H9 (cell line): ENCODE measurements at regions not wholly inside any gene's neighbourhood (a gene's known extent, or its start where the extent isn't known, plus 50 kb on each side); places are given as distances from the start of the nearest gene placed in this dataset.
"Not testable (repeated sequence)": the region's sequence is repeated elsewhere in the genome, so short reads cannot be mapped to it uniquely, and the experiment has no call there.

Experiments
- DNase-seq: peaks from one replicate; pipeline ENCODE4 v3.0.0-alpha.2; 2017
- H2AFZ ChIP-seq: one replicate; pipeline ENCODE4 v1.6.1; 2013; ENCODE audit warnings: mild to moderate bottlenecking, low read length, control low read depth, moderate library complexity
- H2AK5ac ChIP-seq: 2 replicates; pipeline ENCODE4 v1.6.1; 2013; ENCODE audit warnings: low read length, control low read depth, mixed read lengths; ENCODE audit not compliant: insufficient read length
- H2BK120ac ChIP-seq: one replicate; pipeline ENCODE4 v1.6.1; 2013; ENCODE audit warnings: low read depth, mild to moderate bottlenecking, low read length, control low read depth, inconsistent platforms; ENCODE audit not compliant: poor library complexity, severe bottlenecking
- H2BK12ac ChIP-seq: 2 replicates; pipeline ENCODE4 v1.6.1; 2013; ENCODE audit warnings: low read length, control low read depth, mixed read lengths, low read depth; ENCODE audit not compliant: insufficient read length
- H2BK15ac ChIP-seq: 2 replicates; pipeline ENCODE4 v1.6.1; 2013; ENCODE audit warnings: low read depth, low read length, control low read depth
- H2BK20ac ChIP-seq: one replicate; pipeline ENCODE4 v1.6.1; 2013; ENCODE audit warnings: low read depth, mild to moderate bottlenecking, low read length, control low read depth, inconsistent platforms; ENCODE audit not compliant: poor library complexity, severe bottlenecking
- H2BK5ac ChIP-seq: 2 replicates; pipeline ENCODE4 v1.6.1; 2013; ENCODE audit warnings: low read length, control low read depth, mixed read lengths; ENCODE audit not compliant: insufficient read length
- H3K14ac ChIP-seq: 2 replicates; pipeline ENCODE4 v1.6.1; 2013; ENCODE audit warnings: low read length, control low read depth; ENCODE audit not compliant: insufficient read depth
- H3K18ac ChIP-seq: 2 replicates; pipeline ENCODE4 v1.6.1; 2013; ENCODE audit warnings: low read depth, mild to moderate bottlenecking, mixed read lengths, low read length, control low read depth; ENCODE audit not compliant: insufficient read length
- H3K23ac ChIP-seq: 2 replicates; pipeline ENCODE4 v1.6.1; 2013; ENCODE audit warnings: low read length, control low read depth, mixed read lengths, low read depth; ENCODE audit not compliant: insufficient read length
- H3K23me2 ChIP-seq: 2 replicates; pipeline ENCODE4 v1.6.1; 2013; ENCODE audit warnings: low read depth, mild to moderate bottlenecking, mixed read lengths, low read length, control low read depth; ENCODE audit not compliant: insufficient read length, poor library complexity, severe bottlenecking
- H3K27ac ChIP-seq: 2 replicates; pipeline ENCODE4 v1.5.1; 2013; ENCODE audit warnings: low read length, control low read depth, mixed read lengths, low read depth; ENCODE audit not compliant: insufficient read length
- H3K27me3 ChIP-seq: 2 replicates; pipeline ENCODE4 v1.6.1; 2013; ENCODE audit warnings: low read length, control low read depth, inconsistent platforms; ENCODE audit not compliant: insufficient read depth
- H3K4ac ChIP-seq: 2 replicates; pipeline ENCODE4 v1.6.1; 2013; ENCODE audit warnings: low read depth, mild to moderate bottlenecking, control low read depth, inconsistent platforms, low read length, moderate library complexity
- H3K4me1 ChIP-seq: 2 replicates; pipeline ENCODE4 v1.6.1; 2013; ENCODE audit warnings: low read length, control low read depth, inconsistent platforms; ENCODE audit not compliant: insufficient read depth
- H3K4me2 ChIP-seq: 2 replicates; pipeline ENCODE4 v1.6.1; 2013; ENCODE audit warnings: low read length, control low read depth, mixed read lengths; ENCODE audit not compliant: insufficient read length, insufficient read depth
- H3K56ac ChIP-seq: 2 replicates; pipeline ENCODE4 v1.6.1; 2013; ENCODE audit warnings: low read depth, mild to moderate bottlenecking, mixed read lengths, low read length, control low read depth; ENCODE audit not compliant: insufficient read length
- H3K79me1 ChIP-seq: 2 replicates; pipeline ENCODE4 v1.6.1; 2013; ENCODE audit warnings: low read depth, mild to moderate bottlenecking, moderate library complexity, low read length, control low read depth, inconsistent platforms; ENCODE audit not compliant: insufficient read depth, poor library complexity, severe bottlenecking
- H3K79me2 ChIP-seq: 2 replicates; pipeline ENCODE4 v1.6.1; 2013; ENCODE audit warnings: low read length, control low read depth, inconsistent platforms; ENCODE audit not compliant: insufficient read depth
- H3K9ac ChIP-seq: 2 replicates; pipeline ENCODE4 v1.6.1; 2013; ENCODE audit warnings: low read length, control low read depth, mixed read lengths; ENCODE audit not compliant: insufficient read length; ENCODE audit errors: extremely low read depth
- H3K9me3 ChIP-seq: one replicate; pipeline ENCODE4 v1.6.1; 2013; ENCODE audit warnings: low read depth, low read length, inconsistent platforms; ENCODE audit not compliant: control insufficient read depth
- H3T11ph ChIP-seq: one replicate; pipeline ENCODE4 v1.6.1; 2013; ENCODE audit warnings: mild to moderate bottlenecking, low read length, control low read depth, inconsistent platforms
- H4K20me1 ChIP-seq: one replicate; pipeline ENCODE4 v1.6.1; 2013; ENCODE audit not compliant: control insufficient read depth, insufficient read length, insufficient read depth
- H4K5ac ChIP-seq: 2 replicates; pipeline ENCODE4 v1.6.1; 2013; ENCODE audit warnings: low read depth, mild to moderate bottlenecking, mixed read lengths, low read length, control low read depth; ENCODE audit not compliant: insufficient read length
- H4K8ac ChIP-seq: replicated peaks from 2 replicates; pipeline ENCODE4 v1.6.1; 2013; ENCODE audit warnings: low read length, control low read depth, mixed read lengths, low read depth; ENCODE audit not compliant: insufficient read length
- H4K91ac ChIP-seq: 2 replicates; pipeline ENCODE4 v1.6.1; 2013; ENCODE audit warnings: low read depth, mild to moderate bottlenecking, moderate library complexity, mixed read lengths, low read length, control low read depth; ENCODE audit not compliant: insufficient read length
- H3K27ac Mint-ChIP-seq, 3 experiments: 2 replicates in 2 of 3; 3 replicates in 1 of 3; pipeline ENCODE4 v1.8.0; 2020 to 2021; ENCODE audit warnings: mixed read lengths in 3 of 3, mild to moderate bottlenecking in 1 of 3, moderate library complexity in 1 of 3
- H3K27me3 Mint-ChIP-seq: 2 replicates; pipeline ENCODE4 v1.8.0; 2021; ENCODE audit warnings: low read depth, mild to moderate bottlenecking, moderate library complexity, mixed read lengths
- H3K36me3 Mint-ChIP-seq, 3 experiments: 2 replicates in 2 of 3; 3 replicates in 1 of 3; pipeline ENCODE4 v1.8.0; 2020 to 2021; ENCODE audit warnings: low read depth in 3 of 3, mixed read lengths in 3 of 3; ENCODE audit not compliant: insufficient read depth in 1 of 3
- H3K4me1 Mint-ChIP-seq, 2 experiments: 2 replicates each; pipeline ENCODE4 v1.8.0; 2020; ENCODE audit warnings: mixed read lengths in 2 of 2
- H3K4me3 Mint-ChIP-seq, 2 experiments: 2 replicates in 1 of 2; 3 replicates in 1 of 2; pipeline ENCODE4 v1.8.0; 2020 to 2021; ENCODE audit warnings: mild to moderate bottlenecking in 2 of 2, mixed read lengths in 2 of 2, moderate library complexity in 1 of 2
- H3K9me3 Mint-ChIP-seq, 2 experiments: 2 replicates in 1 of 2; 3 replicates in 1 of 2; pipeline ENCODE4 v1.8.0; 2020; ENCODE audit warnings: mild to moderate bottlenecking in 2 of 2, mixed read lengths in 2 of 2, moderate library complexity in 1 of 2
- WGBS: extraction: QIAGEN DNeasy Blood & Tissue Kit; methylation state at CpG from one replicate; pipeline ENCODE4 v1.1.7; 2013; ENCODE audit warnings: missing lambda C conversion rate, low lambda C conversion rate, mixed read lengths; ENCODE audit not compliant: insufficient read length; ENCODE audit errors: extremely low coverage; 5-methylcytosine and 5-hydroxymethylcytosine counted together

DNA sequence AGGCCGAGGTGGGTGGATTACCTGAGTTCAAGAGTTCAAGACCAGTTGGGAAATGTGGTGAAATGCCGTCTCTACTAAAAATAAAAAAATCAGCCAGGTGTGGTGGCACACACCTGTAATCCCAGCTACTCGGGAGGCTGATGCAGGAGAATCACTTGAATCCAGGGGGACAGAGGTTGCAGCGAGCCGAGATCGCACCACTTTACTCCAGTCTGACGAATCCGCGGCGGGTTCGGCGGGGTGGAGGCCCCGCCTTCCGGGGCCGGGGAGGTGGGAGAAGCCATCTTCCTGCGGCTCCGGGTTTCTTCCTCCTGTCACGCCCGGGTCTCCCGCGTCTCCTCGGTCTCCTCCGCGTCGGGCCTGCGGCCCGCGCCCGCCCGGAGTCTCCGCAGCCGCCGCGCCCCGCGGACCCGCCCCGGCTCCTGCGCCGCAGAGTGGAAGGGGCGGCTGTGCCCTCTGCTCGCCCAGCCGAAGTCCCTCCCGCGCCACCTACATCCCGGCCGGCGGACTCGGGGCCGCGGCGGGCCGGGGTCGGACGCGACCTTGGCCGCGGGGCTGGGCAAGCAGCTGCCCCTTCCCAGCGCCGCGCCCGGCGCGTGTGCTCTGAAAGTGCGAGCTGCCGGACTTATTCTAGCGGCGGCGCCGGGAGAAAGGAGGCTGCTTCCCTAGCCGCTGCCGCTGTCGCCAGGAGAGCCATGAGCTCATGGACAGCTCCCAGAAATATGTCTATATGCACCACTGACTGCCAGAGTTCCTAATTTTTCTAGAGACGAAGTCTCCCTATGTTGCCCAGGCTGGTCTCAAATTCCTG, 97.2 kb downstream of the LAT start:
- not testable (repeated sequence) for H3T11ph ChIP-seq, H4K8ac ChIP-seq, H3K27ac ChIP-seq, H3K4me2 ChIP-seq, H3K18ac ChIP-seq, H3K14ac ChIP-seq, H3K23ac ChIP-seq, H3K9me3 ChIP-seq, H3K27me3 ChIP-seq, H3K56ac ChIP-seq, H3K9ac ChIP-seq, H4K91ac ChIP-seq, H2BK20ac ChIP-seq, H3K4me1 Mint-ChIP-seq, H3K36me3 Mint-ChIP-seq, H2BK5ac ChIP-seq, H3K27ac Mint-ChIP-seq, H4K5ac ChIP-seq, H3K4ac ChIP-seq, H3K4me1 ChIP-seq, H2BK120ac ChIP-seq, H3K79me1 ChIP-seq, H2BK12ac ChIP-seq, H2BK15ac ChIP-seq, H3K9me3 Mint-ChIP-seq, H4K20me1 ChIP-seq, H2AK5ac ChIP-seq, H2AFZ ChIP-seq, H3K79me2 ChIP-seq, H3K23me2 ChIP-seq
- Mint-ChIP-seq H3K27me3 (peaks cover 23% of the 10 kb centered on the region), H3K4me3 (peak overlapping the region; percentile 64 to 83)
- DNase-seq = peak; percentile 26
- WGBS = no CpG with 5 or more reads among the region's 74 CpGs

- not testable (repeated sequence) for H3K36me3 Mint-ChIP-seq, H3K56ac ChIP-seq, H3K23me2 ChIP-seq, H2BK5ac ChIP-seq, H4K8ac ChIP-seq, H3K27me3 Mint-ChIP-seq, H2BK15ac ChIP-seq, H3K27ac ChIP-seq, H3K79me1 ChIP-seq, H2AK5ac ChIP-seq, H3K4me1 Mint-ChIP-seq, H3K79me2 ChIP-seq, H3K9ac ChIP-seq, H3K27me3 ChIP-seq, H3K9me3 ChIP-seq, H2BK20ac ChIP-seq, H3K4ac ChIP-seq, H3K4me2 ChIP-seq, H3K18ac ChIP-seq, H3K27ac Mint-ChIP-seq, H2AFZ ChIP-seq, H2BK120ac ChIP-seq, H3K23ac ChIP-seq, H3K14ac ChIP-seq, H2BK12ac ChIP-seq, H3K9me3 Mint-ChIP-seq, H4K20me1 ChIP-seq, H4K91ac ChIP-seq, H3K4me1 ChIP-seq, H3T11ph ChIP-seq, H3K4me3 Mint-ChIP-seq, H4K5ac ChIP-seq
- peak; percentile 66 for DNase-seq
- WGBS = no CpG with 5 or more reads among the region's 38 CpGs
Measured at GRCh38 chr16:29074554-29075402, 89.9 kb downstream of the LAT start.
